ENCODE measurements at regions not wholly inside any gene's neighbourhood (a gene's known extent, or its start where the extent isn't known, plus 50 kb on each side); places are given as distances from the start of the nearest gene placed in this dataset.

DNA sequence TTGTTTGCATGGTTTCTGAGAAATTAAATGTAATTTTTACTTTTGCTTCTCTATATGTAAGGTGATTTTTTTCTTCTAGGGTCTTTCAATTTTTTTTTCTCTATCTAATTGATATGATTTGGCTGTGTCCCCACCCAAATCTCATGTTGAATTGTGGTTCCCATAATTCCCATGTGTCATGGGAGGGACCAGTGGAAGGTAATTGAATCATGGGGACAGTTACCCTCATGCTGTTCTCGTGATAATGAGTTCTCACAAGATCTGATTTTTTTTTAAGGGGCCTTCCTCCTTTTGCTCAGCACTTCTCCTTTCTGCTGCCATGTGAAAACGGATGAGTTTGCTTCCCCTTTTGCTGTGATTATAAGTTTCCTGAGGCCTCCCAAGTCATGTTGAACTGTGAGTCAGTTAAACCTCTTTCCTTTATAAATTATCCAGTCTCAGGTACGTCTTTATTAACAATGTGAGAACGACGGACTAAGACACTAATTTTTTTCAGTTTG is 150.8 kb downstream of the MTRR start:
- ChIA-PET CTCF (no interaction called here), POLR2A (no interaction called here)
- no peak for DNase-seq (ENCODE audit: low read depth in 1 of 2, low spot score in 1 of 2)
- H3K4me1 ChIP-seq: no peaks in the 10 kb centered on the region
- H3K9me3 ChIP-seq: no peaks in the 10 kb centered on the region
- no peak overlapping the region for H3K4me3 ChIP-seq
- H3K4me2 ChIP-seq: no peak overlapping the region
- TF ChIP-seq KDM5A (IDR thresholded peaks at IDR 0.05): no peak
- no peak for TF ChIP-seq MYC (IDR thresholded peaks at IDR 0.05; ENCODE audit: borderline replicate concordance, low read length)
- no peak for TF ChIP-seq HDAC2 (IDR thresholded peaks at IDR 0.05)
- TF ChIP-seq TFCP2L1 (CRISPR knock-in tag; IDR thresholded peaks at IDR 0.05): no peak
- no peak for TF ChIP-seq HEYL (CRISPR knock-in tag; IDR thresholded peaks at IDR 0.05)
- TF ChIP-seq HOXB13 (CRISPR knock-in tag; IDR thresholded peaks at IDR 0.05; ENCODE audit: low read depth): no peak
- TF ChIP-seq, protein P1, sequence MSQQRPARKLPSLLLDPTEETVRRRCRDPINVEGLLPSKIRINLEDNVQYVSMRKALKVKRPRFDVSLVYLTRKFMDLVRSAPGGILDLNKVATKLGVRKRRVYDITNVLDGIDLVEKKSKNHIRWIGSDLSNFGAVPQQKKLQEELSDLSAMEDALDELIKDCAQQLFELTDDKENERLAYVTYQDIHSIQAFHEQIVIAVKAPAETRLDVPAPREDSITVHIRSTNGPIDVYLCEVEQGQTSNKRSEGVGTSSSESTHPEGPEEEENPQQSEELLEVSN (IDR thresholded peaks at IDR 0.05; ENCODE audit: borderline replicate concordance, low read depth): no peak
- TF ChIP-seq RFX5 (IDR thresholded peaks at IDR 0.05): no peak
- TF ChIP-seq, protein P2, sequence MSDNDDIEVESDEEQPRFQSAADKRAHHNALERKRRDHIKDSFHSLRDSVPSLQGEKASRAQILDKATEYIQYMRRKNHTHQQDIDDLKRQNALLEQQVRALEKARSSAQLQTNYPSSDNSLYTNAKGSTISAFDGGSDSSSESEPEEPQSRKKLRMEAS (IDR thresholded peaks at IDR 0.05): no peak
- no peak for TF ChIP-seq RNF2 (IDR thresholded peaks at IDR 0.05; ENCODE audit: borderline replicate concordance, low read depth)
- no peak for TF ChIP-seq EHMT2 (IDR thresholded peaks at IDR 0.05; ENCODE audit: low read depth)
- TF ChIP-seq GATA3 (IDR thresholded peaks at IDR 0.05; ENCODE audit: borderline replicate concordance): no peak
- TF ChIP-seq, protein P3, sequence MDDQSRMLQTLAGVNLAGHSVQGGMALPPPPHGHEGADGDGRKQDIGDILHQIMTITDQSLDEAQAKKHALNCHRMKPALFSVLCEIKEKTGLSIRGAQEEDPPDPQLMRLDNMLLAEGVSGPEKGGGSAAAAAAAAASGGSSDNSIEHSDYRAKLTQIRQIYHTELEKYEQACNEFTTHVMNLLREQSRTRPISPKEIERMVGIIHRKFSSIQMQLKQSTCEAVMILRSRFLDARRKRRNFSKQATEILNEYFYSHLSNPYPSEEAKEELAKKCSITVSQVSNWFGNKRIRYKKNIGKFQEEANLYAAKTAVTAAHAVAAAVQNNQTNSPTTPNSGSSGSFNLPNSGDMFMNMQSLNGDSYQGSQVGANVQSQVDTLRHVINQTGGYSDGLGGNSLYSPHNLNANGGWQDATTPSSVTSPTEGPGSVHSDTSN (IDR thresholded peaks at IDR 0.05): no peak
- TF ChIP-seq PHF8 (IDR thresholded peaks at IDR 0.05; ENCODE audit: borderline replicate concordance, low read depth): no peak
- no peak for TF ChIP-seq CBX8 (IDR thresholded peaks at IDR 0.05)
- TF ChIP-seq MAFK (IDR thresholded peaks at IDR 0.05; ENCODE audit: partially characterized antibody): no peak
- no peak for TF ChIP-seq EP300 (IDR thresholded peaks at IDR 0.05)
- no peak for TF ChIP-seq CBX2 (IDR thresholded peaks at IDR 0.05; ENCODE audit: borderline replicate concordance, low read depth)
- TF ChIP-seq, protein P4, sequence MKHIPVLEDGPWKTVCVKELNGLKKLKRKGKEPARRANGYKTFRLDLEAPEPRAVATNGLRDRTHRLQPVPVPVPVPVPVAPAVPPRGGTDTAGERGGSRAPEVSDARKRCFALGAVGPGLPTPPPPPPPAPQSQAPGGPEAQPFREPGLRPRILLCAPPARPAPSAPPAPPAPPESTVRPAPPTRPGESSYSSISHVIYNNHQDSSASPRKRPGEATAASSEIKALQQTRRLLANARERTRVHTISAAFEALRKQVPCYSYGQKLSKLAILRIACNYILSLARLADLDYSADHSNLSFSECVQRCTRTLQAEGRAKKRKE (CRISPR knock-in tag; IDR thresholded peaks at IDR 0.05; ENCODE audit: low read depth): no peak
- 2% methylated on average over 5 of the region's 5 CpGs for WGBS (ENCODE audit: missing lambda C conversion rate)
- no peak for ATAC-seq
- no peak for FAIRE-seq
- H3K27ac ChIP-seq: no peak overlapping the region

DNA sequence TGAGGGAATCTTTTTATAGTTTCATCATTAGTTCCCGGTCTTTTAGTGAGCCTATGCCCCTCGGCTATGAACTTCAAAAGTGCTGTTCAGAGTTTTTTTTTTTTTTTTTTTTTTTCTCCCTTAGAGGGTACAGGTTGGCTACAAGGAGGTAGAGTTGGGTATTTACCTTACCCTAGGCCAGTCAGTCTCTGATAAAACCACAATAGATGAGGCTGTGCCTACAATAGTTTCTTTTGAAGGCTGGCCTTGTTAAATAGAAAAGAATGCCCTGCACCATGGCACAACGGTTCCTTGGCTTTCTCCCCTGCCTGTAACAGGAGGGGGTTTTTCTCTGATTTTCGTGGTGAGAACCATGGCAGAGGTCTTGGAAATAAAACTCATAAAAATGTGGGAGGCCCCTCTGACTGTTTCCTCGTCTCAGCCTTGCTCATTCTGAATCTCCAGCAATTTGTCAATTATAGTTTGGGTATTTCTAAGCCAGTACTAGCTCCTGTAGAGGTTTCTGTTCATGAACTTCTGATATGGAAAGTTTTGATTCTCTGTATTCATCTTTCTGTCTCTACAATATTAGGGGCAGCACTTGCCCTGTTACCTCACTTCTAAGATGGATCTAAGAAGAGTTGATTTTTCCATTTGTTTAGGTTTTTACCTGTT is 152.0 kb downstream of the MTRR start:
- FAIRE-seq (no peak), ATAC-seq (no peak), DNase-seq (ENCODE audit: low read depth in 1 of 2, low spot score in 1 of 2) (no peak)
- no peak for TF ChIP-seq ZNF302 (CRISPR knock-in tag; IDR thresholded peaks at IDR 0.05)
- TF ChIP-seq, protein P1 (IDR thresholded peaks at IDR 0.05; ENCODE audit: borderline replicate concordance, low read depth): no peak
- TF ChIP-seq, protein P5, sequence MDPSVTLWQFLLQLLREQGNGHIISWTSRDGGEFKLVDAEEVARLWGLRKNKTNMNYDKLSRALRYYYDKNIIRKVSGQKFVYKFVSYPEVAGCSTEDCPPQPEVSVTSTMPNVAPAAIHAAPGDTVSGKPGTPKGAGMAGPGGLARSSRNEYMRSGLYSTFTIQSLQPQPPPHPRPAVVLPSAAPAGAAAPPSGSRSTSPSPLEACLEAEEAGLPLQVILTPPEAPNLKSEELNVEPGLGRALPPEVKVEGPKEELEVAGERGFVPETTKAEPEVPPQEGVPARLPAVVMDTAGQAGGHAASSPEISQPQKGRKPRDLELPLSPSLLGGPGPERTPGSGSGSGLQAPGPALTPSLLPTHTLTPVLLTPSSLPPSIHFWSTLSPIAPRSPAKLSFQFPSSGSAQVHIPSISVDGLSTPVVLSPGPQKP (IDR thresholded peaks at IDR 0.05; ENCODE audit: low read depth, low read length): no peak
- no peak for TF ChIP-seq RNF2 (IDR thresholded peaks at IDR 0.05; ENCODE audit: borderline replicate concordance, low read depth)
- no peak for TF ChIP-seq EP300 (IDR thresholded peaks at IDR 0.05)
- TF ChIP-seq ZSCAN20 (CRISPR knock-in tag; IDR thresholded peaks at IDR 0.05): no peak
- no peak for TF ChIP-seq MYC (IDR thresholded peaks at IDR 0.05; ENCODE audit: borderline replicate concordance, low read length)
- TF ChIP-seq CBX2 (IDR thresholded peaks at IDR 0.05; ENCODE audit: borderline replicate concordance, low read depth): no peak
- TF ChIP-seq CBX8 (IDR thresholded peaks at IDR 0.05): no peak
- TF ChIP-seq JUN (IDR thresholded peaks at IDR 0.05): no peak
- TF ChIP-seq FOXS1 (CRISPR knock-in tag; IDR thresholded peaks at IDR 0.05): no peak
- TF ChIP-seq JUNB (IDR thresholded peaks at IDR 0.05): no peak
- TF ChIP-seq HOXB5 (CRISPR knock-in tag; IDR thresholded peaks at IDR 0.05): no peak
- TF ChIP-seq HOXA7 (CRISPR knock-in tag; IDR thresholded peaks at IDR 0.05): no peak
- TF ChIP-seq RFX5 (IDR thresholded peaks at IDR 0.05): no peak
- TF ChIP-seq SMC3 (IDR thresholded peaks at IDR 0.05): no peak
- TF ChIP-seq, protein P6, sequence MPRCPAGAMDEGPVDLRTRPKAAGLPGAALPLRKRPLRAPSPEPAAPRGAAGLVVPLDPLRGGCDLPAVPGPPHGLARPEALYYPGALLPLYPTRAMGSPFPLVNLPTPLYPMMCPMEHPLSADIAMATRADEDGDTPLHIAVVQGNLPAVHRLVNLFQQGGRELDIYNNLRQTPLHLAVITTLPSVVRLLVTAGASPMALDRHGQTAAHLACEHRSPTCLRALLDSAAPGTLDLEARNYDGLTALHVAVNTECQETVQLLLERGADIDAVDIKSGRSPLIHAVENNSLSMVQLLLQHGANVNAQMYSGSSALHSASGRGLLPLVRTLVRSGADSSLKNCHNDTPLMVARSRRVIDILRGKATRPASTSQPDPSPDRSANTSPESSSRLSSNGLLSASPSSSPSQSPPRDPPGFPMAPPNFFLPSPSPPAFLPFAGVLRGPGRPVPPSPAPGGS (IDR thresholded peaks at IDR 0.05): no peak
- TF ChIP-seq, protein P4 (CRISPR knock-in tag; IDR thresholded peaks at IDR 0.05; ENCODE audit: low read depth): no peak
- TF ChIP-seq RCOR1 (IDR thresholded peaks at IDR 0.05; ENCODE audit: low read depth, low read length): no peak
- no peak for TF ChIP-seq RARB (CRISPR knock-in tag; IDR thresholded peaks at IDR 0.05)
- no peak overlapping the region for H3K4me2 ChIP-seq
- no peak overlapping the region for H3K4me3 ChIP-seq
- POLR2A ChIA-PET: no interaction called here
- H3K27ac ChIP-seq: no peak overlapping the region
- no peaks in the 10 kb centered on the region for H3K4me1 ChIP-seq
- CTCF ChIA-PET: no interaction called here
- H3K9me3 ChIP-seq: no peaks in the 10 kb centered on the region
- 2% methylated on average over 5 of the region's 5 CpGs for WGBS (ENCODE audit: missing lambda C conversion rate)
